HCT116 (cell line): ENCODE measurements at regions not wholly inside any gene's neighbourhood (a gene's known extent, or its start where the extent isn't known, plus 50 kb on each side); places are given as distances from the start of the nearest gene placed in this dataset.

Experiments
- SP1 ChIP-seq: IDR thresholded peaks from 2 replicates; pipeline ENCODE4 v1.6.1; 2012; ENCODE audit warnings: low read depth
- ZNF274 ChIP-seq: fragments of 200-500 bp; sonication (Bioruptor generic); IDR thresholded peaks from 2 replicates; pipeline ENCODE4 v1.6.1; 2014; ENCODE audit warnings: mild to moderate bottlenecking, low read depth, low read length, inconsistent platforms
- TF ChIP-seq, protein P1 (sequence below), 3 experiments: fragments of 200-600 bp in 1 of 3; sonication (generic) in 1 of 3; IDR thresholded peaks in 2 of 3; conservative IDR thresholded peaks in 1 of 3; 2 replicates each; pipeline ENCODE4 v1.5.1; 2012 to 2017; ENCODE audit warnings: low read depth in 2 of 3, low read length in 2 of 3, antibody characterized with exemption in 1 of 3, borderline replicate concordance in 1 of 3, control low read depth in 1 of 3, mild to moderate bottlenecking in 1 of 3, mixed read lengths in 1 of 3, mixed run types in 1 of 3, moderate library complexity in 1 of 3; ENCODE audit not compliant: insufficient read depth in 1 of 3

- TF ChIP-seq, protein P1, sequence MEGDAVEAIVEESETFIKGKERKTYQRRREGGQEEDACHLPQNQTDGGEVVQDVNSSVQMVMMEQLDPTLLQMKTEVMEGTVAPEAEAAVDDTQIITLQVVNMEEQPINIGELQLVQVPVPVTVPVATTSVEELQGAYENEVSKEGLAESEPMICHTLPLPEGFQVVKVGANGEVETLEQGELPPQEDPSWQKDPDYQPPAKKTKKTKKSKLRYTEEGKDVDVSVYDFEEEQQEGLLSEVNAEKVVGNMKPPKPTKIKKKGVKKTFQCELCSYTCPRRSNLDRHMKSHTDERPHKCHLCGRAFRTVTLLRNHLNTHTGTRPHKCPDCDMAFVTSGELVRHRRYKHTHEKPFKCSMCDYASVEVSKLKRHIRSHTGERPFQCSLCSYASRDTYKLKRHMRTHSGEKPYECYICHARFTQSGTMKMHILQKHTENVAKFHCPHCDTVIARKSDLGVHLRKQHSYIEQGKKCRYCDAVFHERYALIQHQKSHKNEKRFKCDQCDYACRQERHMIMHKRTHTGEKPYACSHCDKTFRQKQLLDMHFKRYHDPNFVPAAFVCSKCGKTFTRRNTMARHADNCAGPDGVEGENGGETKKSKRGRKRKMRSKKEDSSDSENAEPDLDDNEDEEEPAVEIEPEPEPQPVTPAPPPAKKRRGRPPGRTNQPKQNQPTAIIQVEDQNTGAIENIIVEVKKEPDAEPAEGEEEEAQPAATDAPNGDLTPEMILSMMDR (IDR thresholded peaks at IDR 0.05 in 2 of 3, conservative IDR thresholded peaks at IDR 0.05 in 1 of 3; ENCODE audit: borderline replicate concordance in 1 of 3, insufficient read depth in 1 of 3, low read depth in 2 of 3, low read length in 2 of 3), result no peak
- no peak for TF ChIP-seq SP1
- no peak for TF ChIP-seq ZNF274
Measured at GRCh38 chr10:25724241-25724640, 209.8 kb upstream of the MYO3A start.
